ENCODE measurements at regions not wholly inside any gene's neighbourhood (a gene's known extent, or its start where the extent isn't known, plus 50 kb on each side); places are given as distances from the start of the nearest gene placed in this dataset.

DNA sequence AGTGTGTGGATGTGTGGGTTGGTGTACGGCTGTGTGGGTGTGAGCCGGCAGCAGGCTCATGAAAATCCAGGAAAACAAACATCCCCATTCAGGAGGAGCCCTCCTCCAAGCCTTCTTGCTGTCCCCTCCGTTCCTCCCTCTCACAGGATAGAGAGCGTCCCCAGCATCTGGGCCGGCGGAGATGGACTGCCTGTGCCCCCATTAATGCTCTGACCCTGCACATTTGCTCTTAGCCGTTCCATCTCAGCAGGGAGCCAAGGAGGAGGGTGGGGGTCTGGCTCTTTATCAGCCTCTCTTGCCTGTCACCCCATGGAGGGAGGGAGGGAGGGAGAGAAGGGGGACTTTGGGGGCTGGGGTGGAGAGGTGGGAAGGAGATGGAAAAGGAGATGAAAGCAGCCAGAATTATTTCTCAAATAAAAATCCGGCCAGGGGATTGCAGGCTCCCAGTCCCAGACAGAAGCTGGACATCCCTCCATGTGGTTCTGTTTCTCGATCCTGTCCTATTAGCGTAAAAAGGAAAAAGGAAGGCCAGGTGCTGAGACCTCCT, 240.0 kb upstream of the ZFHX3 start:
- Histone ChIP-seq H3K27ac (ENCODE audit: insufficient read depth, low read length) (no peak overlapping the region), H3K14ac (replicated peaks; ENCODE audit: low read depth, low read length) (no peak overlapping the region), H4K5ac (ENCODE audit: low read depth, low read length) (no peak overlapping the region), H3K4me1 (ENCODE audit: control insufficient read depth, insufficient read depth, low read length) (no peaks in the 10 kb centered on the region), H2BK120ac (ENCODE audit: low read depth, low read length) (no peak overlapping the region), H3K23ac (ENCODE audit: low read depth, low read length) (no peak overlapping the region), H3K9me3 (ENCODE audit: control insufficient read depth, insufficient read depth, low read length) (no peaks in the 10 kb centered on the region), H4K8ac (ENCODE audit: low read depth in 2 of 2, low read length in 2 of 2) (no peak overlapping the region), H3K36me3 (ENCODE audit: control insufficient read depth, insufficient read depth, low read length) (no peaks in the 10 kb centered on the region), H3K27me3 (ENCODE audit: control insufficient read depth, insufficient read depth, low read length) (peaks cover 41% of the 10 kb centered on the region), H3K18ac (ENCODE audit: low read depth, low read length) (no peak overlapping the region), H2AK5ac (ENCODE audit: low read depth, low read length) (no peak overlapping the region), H2AK9ac (replicated peaks; ENCODE audit: low read depth, low read length, poor library complexity) (no peak overlapping the region), H4K91ac (ENCODE audit: insufficient read depth, low read depth, low read length) (no peak overlapping the region), H3K9ac (ENCODE audit: low read depth, low read length) (no peak overlapping the region), H2BK5ac (ENCODE audit: low read depth, low read length, poor library complexity, severe bottlenecking) (no peak overlapping the region), H2BK15ac (ENCODE audit: low read depth, low read length) (no peak overlapping the region), H2BK20ac (ENCODE audit: low read depth, low read length) (no peak overlapping the region), H3K56ac (ENCODE audit: extremely low read depth, insufficient read depth, low read length) (no peak overlapping the region), H3K4me2 (ENCODE audit: low read depth, low read length) (no peak overlapping the region; the same call in 1 of the 2 replicates), H2AFZ (replicated peaks; ENCODE audit: low read length, poor library complexity) (no peak overlapping the region), H3K79me1 (ENCODE audit: low read depth in 1 of 2, low read length in 2 of 2) (no peaks in the 10 kb centered on the region), H3K4me3 (ENCODE audit: insufficient read depth, low read depth, low read length) (no peak overlapping the region), H3K9me1 (ENCODE audit: insufficient read depth, low read length) (no peaks in the 10 kb centered on the region), H3K4ac (ENCODE audit: low read depth, low read length) (no peak overlapping the region), H4K20me1 (ENCODE audit: insufficient read depth, low read length) (no peaks in the 10 kb centered on the region)
- CTCF ChIA-PET, result no interaction called here
- WGBS, 2 experiments (ENCODE audit: extremely low coverage in 2 of 2, insufficient read length in 1 of 2), result no CpG with 5 or more reads among the region's 10 CpGs
- intact Hi-C loops (cut with micrococcal nuclease), result no loop called here
- no peak for ATAC-seq (ENCODE audit: low read depth)
- BruUV-seq (replicated peaks), result no TSS peak
- in situ Hi-C loops (cut with MboI; ENCODE audit: low sequenced_read_pairs), result no loop called here
- dilution Hi-C loops (cut with HindIII; ENCODE audit: low sequenced_read_pairs, unreplicated experiment), result no loop called here
- TF ChIP-seq CEBPB (IDR thresholded peaks at IDR 0.05; ENCODE audit: low read depth, low read length), result no peak
- no peak for TF ChIP-seq MAZ (IDR thresholded peaks at IDR 0.05; ENCODE audit: borderline replicate concordance, low read depth, low read length)
- TF ChIP-seq, protein P1, sequence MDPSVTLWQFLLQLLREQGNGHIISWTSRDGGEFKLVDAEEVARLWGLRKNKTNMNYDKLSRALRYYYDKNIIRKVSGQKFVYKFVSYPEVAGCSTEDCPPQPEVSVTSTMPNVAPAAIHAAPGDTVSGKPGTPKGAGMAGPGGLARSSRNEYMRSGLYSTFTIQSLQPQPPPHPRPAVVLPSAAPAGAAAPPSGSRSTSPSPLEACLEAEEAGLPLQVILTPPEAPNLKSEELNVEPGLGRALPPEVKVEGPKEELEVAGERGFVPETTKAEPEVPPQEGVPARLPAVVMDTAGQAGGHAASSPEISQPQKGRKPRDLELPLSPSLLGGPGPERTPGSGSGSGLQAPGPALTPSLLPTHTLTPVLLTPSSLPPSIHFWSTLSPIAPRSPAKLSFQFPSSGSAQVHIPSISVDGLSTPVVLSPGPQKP (IDR thresholded peaks at IDR 0.05; ENCODE audit: borderline replicate concordance, low read depth, low read length), result no peak
- TF ChIP-seq, protein P2, sequence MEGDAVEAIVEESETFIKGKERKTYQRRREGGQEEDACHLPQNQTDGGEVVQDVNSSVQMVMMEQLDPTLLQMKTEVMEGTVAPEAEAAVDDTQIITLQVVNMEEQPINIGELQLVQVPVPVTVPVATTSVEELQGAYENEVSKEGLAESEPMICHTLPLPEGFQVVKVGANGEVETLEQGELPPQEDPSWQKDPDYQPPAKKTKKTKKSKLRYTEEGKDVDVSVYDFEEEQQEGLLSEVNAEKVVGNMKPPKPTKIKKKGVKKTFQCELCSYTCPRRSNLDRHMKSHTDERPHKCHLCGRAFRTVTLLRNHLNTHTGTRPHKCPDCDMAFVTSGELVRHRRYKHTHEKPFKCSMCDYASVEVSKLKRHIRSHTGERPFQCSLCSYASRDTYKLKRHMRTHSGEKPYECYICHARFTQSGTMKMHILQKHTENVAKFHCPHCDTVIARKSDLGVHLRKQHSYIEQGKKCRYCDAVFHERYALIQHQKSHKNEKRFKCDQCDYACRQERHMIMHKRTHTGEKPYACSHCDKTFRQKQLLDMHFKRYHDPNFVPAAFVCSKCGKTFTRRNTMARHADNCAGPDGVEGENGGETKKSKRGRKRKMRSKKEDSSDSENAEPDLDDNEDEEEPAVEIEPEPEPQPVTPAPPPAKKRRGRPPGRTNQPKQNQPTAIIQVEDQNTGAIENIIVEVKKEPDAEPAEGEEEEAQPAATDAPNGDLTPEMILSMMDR (conservative IDR thresholded peaks at IDR 0.05; ENCODE audit: low read depth, low read length), result no peak
- no peak for TF ChIP-seq USF2 (IDR thresholded peaks at IDR 0.05; ENCODE audit: low read depth, low read length)
- no peak for TF ChIP-seq RCOR1 (IDR thresholded peaks at IDR 0.05; ENCODE audit: insufficient replicate concordance, low read length)
- TF ChIP-seq RFX5 (IDR thresholded peaks at IDR 0.05; ENCODE audit: low read depth, low read length), result no peak
- no peak for TF ChIP-seq MAFK (IDR thresholded peaks at IDR 0.05; ENCODE audit: low read depth, low read length)
- TF ChIP-seq POLR2A (IDR thresholded peaks at IDR 0.05; ENCODE audit: low read depth, low read length), result no peak
- TF ChIP-seq BHLHE40 (IDR thresholded peaks at IDR 0.05; ENCODE audit: low read depth, low read length), result no peak
- TF ChIP-seq FOS (IDR thresholded peaks at IDR 0.05; ENCODE audit: low read depth, low read length), result no peak
- TF ChIP-seq SMC3 (IDR thresholded peaks at IDR 0.05; ENCODE audit: low read depth, low read length), result no peak
- no peak for TF ChIP-seq RAD21 (IDR thresholded peaks at IDR 0.05; ENCODE audit: low read length)
- TF ChIP-seq MXI1 (IDR thresholded peaks at IDR 0.05; ENCODE audit: borderline replicate concordance, low read depth, low read length), result no peak
- no peak for TF ChIP-seq CHD1 (IDR thresholded peaks at IDR 0.05; ENCODE audit: low read depth, low read length)
- TF ChIP-seq NFE2L2 (IDR thresholded peaks at IDR 0.05; ENCODE audit: low read depth, low read length), result no peak
- POLR2A ChIA-PET (ENCODE audit: unreplicated experiment), result no interaction called here
- no peak for DNase-seq
